OCI-LY7 (cell line): ENCODE measurements at regions not wholly inside any gene's neighbourhood (a gene's known extent, or its start where the extent isn't known, plus 50 kb on each side); places are given as distances from the start of the nearest gene placed in this dataset.

Experiments
- BruUV-seq: library from RNA; stranded (reverse); fragments of 400-500 nt; replicated peaks from 2 replicates; lab custom pipeline; 2021; lab: Mats Ljungman, UMichigan
- CTCF ChIA-PET: fragments of 300-600 bp; sonication (Branson Sonifier 250); formaldehyde crosslinking; loops from one replicate; lab custom pipeline; 2022; ENCODE audit warnings: antibody characterized with exemption; ENCODE audit not compliant: unreplicated experiment; lab: Charles Lee
- POLR2A ChIA-PET: fragments of 300-600 bp; sonication (Branson Sonifier 250); formaldehyde crosslinking; loops from one replicate; lab custom pipeline; 2022; ENCODE audit warnings: antibody characterized with exemption; lab: Charles Lee
- DNase-seq: peaks from one replicate; pipeline ENCODE4 v3.0.0-alpha.2; 2015; ENCODE audit warnings: low spot score
- H2AFZ ChIP-seq: fragments of 200-600 bp; sonication (generic), shearing (Covaris generic); 2 replicates; pipeline ENCODE4 v1.6.1; 2014; ENCODE audit warnings: mild to moderate bottlenecking, antibody characterized with exemption, low read length, moderate library complexity
- H3K27ac ChIP-seq: fragments of 200-600 bp; sonication (generic); 2 replicates; pipeline ENCODE4 v1.5.1; 2014; ENCODE audit warnings: mixed run types, low read depth, mild to moderate bottlenecking, moderate library complexity, low read length, inconsistent platforms; ENCODE audit not compliant: poor library complexity, severe bottlenecking
- H3K36me3 ChIP-seq: fragments of 200-600 bp; sonication (generic); 2 replicates; pipeline ENCODE4 v1.6.1; 2014; ENCODE audit warnings: mild to moderate bottlenecking, antibody characterized with exemption, low read length, moderate library complexity, mixed read lengths; ENCODE audit not compliant: insufficient read depth
- H3K4me1 ChIP-seq: fragments of 200-600 bp; sonication (generic); 2 replicates; pipeline ENCODE4 v1.5.1; 2014; ENCODE audit warnings: mild to moderate bottlenecking, low read length; ENCODE audit not compliant: insufficient read depth, poor library complexity, severe bottlenecking
- H3K4me2 ChIP-seq: fragments of 200-600 bp; sonication (generic); 2 replicates; pipeline ENCODE4 v1.6.1; 2014; ENCODE audit warnings: mild to moderate bottlenecking, low read length
- H3K4me3 ChIP-seq: fragments of 200-600 bp; sonication (generic); 2 replicates; pipeline ENCODE4 v1.5.1; 2014; ENCODE audit warnings: mild to moderate bottlenecking, low read depth, low read length; ENCODE audit not compliant: poor library complexity, severe bottlenecking
- H3K79me2 ChIP-seq: fragments of 200-600 bp; sonication (generic); 2 replicates; pipeline ENCODE4 v1.6.1; 2016; ENCODE audit warnings: low read depth, mild to moderate bottlenecking, low read length, moderate library complexity, mixed read lengths; ENCODE audit not compliant: insufficient read depth
- H3K9me2 ChIP-seq: fragments of 200-600 bp; sonication (generic); 2 replicates; pipeline ENCODE4 v1.6.1; 2016; ENCODE audit warnings: mild to moderate bottlenecking, low read length, mixed read lengths; ENCODE audit not compliant: insufficient read depth
- H3K9me3 ChIP-seq: fragments of 200-600 bp; sonication (generic); 2 replicates; pipeline ENCODE4 v1.6.1; 2014; ENCODE audit warnings: mild to moderate bottlenecking, mixed run types, low read length, mixed read lengths
- H4K20me1 ChIP-seq: fragments of 200-600 bp; sonication (generic); 2 replicates; pipeline ENCODE4 v1.6.1; 2014; ENCODE audit warnings: mild to moderate bottlenecking, antibody characterized with exemption, low read length, moderate library complexity, mixed read lengths; ENCODE audit not compliant: insufficient read depth
- CTCF ChIP-seq: fragments of 200-600 bp; sonication (generic); conservative IDR thresholded peaks from 2 replicates; pipeline ENCODE4 v1.5.1; 2014; ENCODE audit warnings: mild to moderate bottlenecking, antibody characterized with exemption, low read length, moderate library complexity, mixed read lengths
- EZH2phosphoT487 ChIP-seq: fragments of 200-600 bp; sonication (generic); IDR thresholded peaks from 2 replicates; pipeline ENCODE4 v1.6.1; 2018; ENCODE audit warnings: low read depth, borderline replicate concordance, mild to moderate bottlenecking, mixed run types, antibody characterized with exemption, low read length, moderate library complexity, mixed read lengths
- intact Hi-C: fragments of 100-400 bp; cut with micrococcal nuclease; formaldehyde crosslinking; loops from one replicate; pipeline ENCODE4 v1.10.0; 2022; ENCODE audit not compliant: unreplicated experiment

GRCh38 chr14:27916326-27916725 is 850.3 kb upstream of the FOXG1 start:
- Histone ChIP-seq H4K20me1 (no peaks in the 10 kb centered on the region), H3K9me2 (no peaks in the 10 kb centered on the region), H3K27ac (no peak overlapping the region), H3K4me3 (no peak overlapping the region), H3K9me3 (no peaks in the 10 kb centered on the region; the same call in 1 of the 2 replicates), H3K4me2 (no peak overlapping the region), H2AFZ (no peak overlapping the region), H3K4me1 (no peaks in the 10 kb centered on the region), H3K79me2 (no peaks in the 10 kb centered on the region), H3K36me3 (no peaks in the 10 kb centered on the region)
- TF ChIP-seq EZH2phosphoT487, result no peak
- TF ChIP-seq CTCF, result no peak
- DNase-seq, result no peak
- CTCF ChIA-PET, result no interaction called here
- BruUV-seq, result no TSS peak
- POLR2A ChIA-PET, result no interaction called here
- intact Hi-C loops, result no loop called here

- H3K9me2 ChIP-seq, result no peaks in the 10 kb centered on the region
- no peak overlapping the region for H3K27ac ChIP-seq
- H3K4me3 ChIP-seq, result no peak overlapping the region
- POLR2A ChIA-PET, result interaction anchor here (0.7 kb wide), 1 partner anchor 23 kb away, joined by 4 read pairs; no protein-coding TSS in a partner anchor
- H3K79me2 ChIP-seq, result no peaks in the 10 kb centered on the region
- no peak for TF ChIP-seq CTCF
- no peak for TF ChIP-seq EZH2phosphoT487
- H4K20me1 ChIP-seq, result no peaks in the 10 kb centered on the region
- no peak overlapping the region for H3K4me2 ChIP-seq
- BruUV-seq, result no TSS peak
- intact Hi-C loops, result no loop called here
- CTCF ChIA-PET, result no interaction called here
- H3K9me3 ChIP-seq, result peaks cover 5% of the 10 kb centered on the region; the same call in 1 of the 2 replicates
- H3K4me1 ChIP-seq, result no peaks in the 10 kb centered on the region
- DNase-seq, result no peak
- H2AFZ ChIP-seq, result no peak overlapping the region
- H3K36me3 ChIP-seq, result no peaks in the 10 kb centered on the region
Measured at GRCh38 chr14:27917896-27918295, 848.7 kb upstream of the FOXG1 start.

- no peak overlapping the region for H3K4me3 ChIP-seq
- POLR2A ChIA-PET, result interaction anchor here (0.6 kb wide), 1 partner anchor 625 kb away, joined by 3 read pairs; no protein-coding TSS in a partner anchor
- H4K20me1 ChIP-seq, result no peaks in the 10 kb centered on the region
- intact Hi-C loops, result no loop called here
- no peaks in the 10 kb centered on the region for H3K9me2 ChIP-seq
- CTCF ChIA-PET, result no interaction called here
- no peak overlapping the region for H3K4me2 ChIP-seq
- peaks cover 19% of the 10 kb centered on the region; the same call in 1 of the 2 replicates for H3K9me3 ChIP-seq
- no peak for DNase-seq
- BruUV-seq, result no TSS peak
- no peak overlapping the region for H3K27ac ChIP-seq
- no peaks in the 10 kb centered on the region for H3K36me3 ChIP-seq
- no peak for TF ChIP-seq CTCF
- no peak for TF ChIP-seq EZH2phosphoT487
- no peaks in the 10 kb centered on the region for H3K4me1 ChIP-seq
- no peaks in the 10 kb centered on the region for H3K79me2 ChIP-seq
- no peak overlapping the region for H2AFZ ChIP-seq
Measured at GRCh38 chr14:27927519-27927918, 839.1 kb upstream of the FOXG1 start.
